ENCODE measurements at regions not wholly inside any gene's neighbourhood (a gene's known extent, or its start where the extent isn't known, plus 50 kb on each side); places are given as distances from the start of the nearest gene placed in this dataset.

- no peak for FAIRE-seq
- no peak for TF ChIP-seq POLR2A (IDR thresholded peaks at IDR 0.05; ENCODE audit: low read depth, low read length)
- TF ChIP-seq TAF1 (IDR thresholded peaks at IDR 0.05; ENCODE audit: borderline replicate concordance, low read depth, low read length), result no peak
- no peak for TF ChIP-seq POLR2AphosphoS5 (IDR thresholded peaks at IDR 0.05; ENCODE audit: low read depth, low read length)
- no peak for DNase-seq (ENCODE audit: insufficient read length)
These were observed 260.8 kb downstream of the KTN1 start for GRCh38 chr14:55840821-55841220.

- TF ChIP-seq POLR2A (IDR thresholded peaks at IDR 0.05; ENCODE audit: low read depth, low read length), result no peak
- no peak for FAIRE-seq
- DNase-seq (ENCODE audit: insufficient read length), result no peak
These were observed 261.6 kb downstream of the KTN1 start for GRCh38 chr14:55841625-55842024.

GRCh38 chr14:55843718-55844403, 263.9 kb downstream of the KTN1 start:
- DNase-seq (ENCODE audit: insufficient read length), result no peak
- FAIRE-seq, result no peak

GRCh38 chr14:55845963-55846825, 266.2 kb downstream of the KTN1 start:
- DNase-seq (ENCODE audit: insufficient read length), result no peak
- FAIRE-seq, result no peak
- TF ChIP-seq TAF1 (IDR thresholded peaks at IDR 0.05; ENCODE audit: borderline replicate concordance, low read depth, low read length), result no peak
- TF ChIP-seq POLR2A (IDR thresholded peaks at IDR 0.05; ENCODE audit: low read depth, low read length), result no peak
- TF ChIP-seq POLR2AphosphoS5 (IDR thresholded peaks at IDR 0.05; ENCODE audit: low read depth, low read length), result no peak

More at GRCh38 chr14:55843718-55844403, 263.9 kb downstream of the KTN1 start:
- TF ChIP-seq POLR2AphosphoS5 (IDR thresholded peaks at IDR 0.05; ENCODE audit: low read depth, low read length), result no peak
- TF ChIP-seq TAF1 (IDR thresholded peaks at IDR 0.05; ENCODE audit: borderline replicate concordance, low read depth, low read length), result no peak
- TF ChIP-seq POLR2A (IDR thresholded peaks at IDR 0.05; ENCODE audit: low read depth, low read length), result no peak

GRCh38 chr14:55846826-55847446, 266.9 kb downstream of the KTN1 start:
- TF ChIP-seq POLR2AphosphoS5 (IDR thresholded peaks at IDR 0.05; ENCODE audit: low read depth, low read length) (no peak), POLR2A (IDR thresholded peaks at IDR 0.05; ENCODE audit: low read depth, low read length) (no peak), TAF1 (IDR thresholded peaks at IDR 0.05; ENCODE audit: borderline replicate concordance, low read depth, low read length) (no peak)
- no peak for DNase-seq (ENCODE audit: insufficient read length)
- no peak for FAIRE-seq

- FAIRE-seq, result no peak
- TF ChIP-seq POLR2A (IDR thresholded peaks at IDR 0.05; ENCODE audit: low read depth, low read length) (no peak), TAF1 (IDR thresholded peaks at IDR 0.05; ENCODE audit: borderline replicate concordance, low read depth, low read length) (no peak), POLR2AphosphoS5 (IDR thresholded peaks at IDR 0.05; ENCODE audit: low read depth, low read length) (no peak)
- no peak for DNase-seq (ENCODE audit: insufficient read length)
These were observed 267.8 kb downstream of the KTN1 start for GRCh38 chr14:55847766-55848165.

- DNase-seq (ENCODE audit: insufficient read length) (no peak), FAIRE-seq (no peak)
- TF ChIP-seq TAF1 (IDR thresholded peaks at IDR 0.05; ENCODE audit: borderline replicate concordance, low read depth, low read length) (no peak), POLR2AphosphoS5 (IDR thresholded peaks at IDR 0.05; ENCODE audit: low read depth, low read length) (no peak), POLR2A (IDR thresholded peaks at IDR 0.05; ENCODE audit: low read depth, low read length) (no peak)
These were observed 269.0 kb downstream of the KTN1 start for GRCh38 chr14:55848964-55849363.

- DNase-seq (ENCODE audit: insufficient read length), result no peak
- no peak for TF ChIP-seq POLR2A (IDR thresholded peaks at IDR 0.05; ENCODE audit: low read depth, low read length)
- TF ChIP-seq TAF1 (IDR thresholded peaks at IDR 0.05; ENCODE audit: borderline replicate concordance, low read depth, low read length), result no peak
- no peak for TF ChIP-seq POLR2AphosphoS5 (IDR thresholded peaks at IDR 0.05; ENCODE audit: low read depth, low read length)
- no peak for FAIRE-seq
These were observed 268.4 kb upstream of the PELI2 start for GRCh38 chr14:55849833-55850232.

- DNase-seq (ENCODE audit: insufficient read length) (no peak), FAIRE-seq (no peak)
- TF ChIP-seq POLR2A (IDR thresholded peaks at IDR 0.05; ENCODE audit: low read depth, low read length) (no peak), TAF1 (IDR thresholded peaks at IDR 0.05; ENCODE audit: borderline replicate concordance, low read depth, low read length) (no peak), POLR2AphosphoS5 (IDR thresholded peaks at IDR 0.05; ENCODE audit: low read depth, low read length) (no peak)
These were observed 267.4 kb upstream of the PELI2 start for GRCh38 chr14:55850825-55851241.

GRCh38 chr14:55851301-55851700, 266.9 kb upstream of the PELI2 start:
- no peak for DNase-seq (ENCODE audit: insufficient read length)
- TF ChIP-seq TAF1 (IDR thresholded peaks at IDR 0.05; ENCODE audit: borderline replicate concordance, low read depth, low read length), result no peak
- TF ChIP-seq POLR2A (IDR thresholded peaks at IDR 0.05; ENCODE audit: low read depth, low read length), result no peak
- FAIRE-seq, result no peak

- DNase-seq (ENCODE audit: insufficient read length) (no peak), FAIRE-seq (no peak)
- no peak for TF ChIP-seq POLR2A (IDR thresholded peaks at IDR 0.05; ENCODE audit: low read depth, low read length)
- no peak for TF ChIP-seq TAF1 (IDR thresholded peaks at IDR 0.05; ENCODE audit: borderline replicate concordance, low read depth, low read length)
- TF ChIP-seq POLR2AphosphoS5 (IDR thresholded peaks at IDR 0.05; ENCODE audit: low read depth, low read length), result no peak
These were observed 266.2 kb upstream of the PELI2 start for GRCh38 chr14:55851961-55852360.
